ENCODE measurements at regions not wholly inside any gene's neighbourhood (a gene's known extent, or its start where the extent isn't known, plus 50 kb on each side); places are given as distances from the start of the nearest gene placed in this dataset.

DNA sequence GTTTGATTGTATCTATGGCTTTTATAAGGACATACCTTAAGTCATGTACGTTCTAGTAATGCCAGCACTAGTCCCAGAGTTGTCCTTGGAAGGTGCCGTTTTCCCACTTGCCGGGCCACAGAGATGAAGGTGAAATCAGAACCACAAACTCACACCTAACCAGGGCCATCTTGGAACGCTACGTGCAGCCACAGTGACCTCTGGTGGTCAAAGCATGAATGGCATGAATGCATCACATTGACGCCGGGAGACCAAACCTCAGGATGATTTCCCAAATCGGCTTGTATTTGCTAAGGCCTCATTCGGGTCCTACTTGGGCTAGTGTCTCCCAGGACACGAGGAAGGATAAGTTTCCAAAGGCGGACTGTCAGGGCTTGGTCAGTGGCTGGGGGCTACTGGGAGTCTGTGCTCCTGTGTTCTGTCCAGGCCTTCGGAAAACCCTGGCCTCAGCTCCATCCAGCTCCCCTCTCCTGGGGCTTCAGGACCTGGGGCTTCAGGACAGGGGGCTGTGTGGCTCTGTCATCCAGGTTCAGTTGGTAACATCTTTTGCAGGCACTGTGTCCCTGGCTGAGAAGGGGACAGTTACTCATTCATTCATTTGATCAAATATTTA, 260.5 kb downstream of the PRDM2 start:
- no peaks in the 10 kb centered on the region for H3K36me3 Mint-ChIP-seq (ENCODE audit: low read depth)
- no peaks in the 10 kb centered on the region for H3K9me3 Mint-ChIP-seq (ENCODE audit: low read depth)
- TF ChIP-seq, protein P1, sequence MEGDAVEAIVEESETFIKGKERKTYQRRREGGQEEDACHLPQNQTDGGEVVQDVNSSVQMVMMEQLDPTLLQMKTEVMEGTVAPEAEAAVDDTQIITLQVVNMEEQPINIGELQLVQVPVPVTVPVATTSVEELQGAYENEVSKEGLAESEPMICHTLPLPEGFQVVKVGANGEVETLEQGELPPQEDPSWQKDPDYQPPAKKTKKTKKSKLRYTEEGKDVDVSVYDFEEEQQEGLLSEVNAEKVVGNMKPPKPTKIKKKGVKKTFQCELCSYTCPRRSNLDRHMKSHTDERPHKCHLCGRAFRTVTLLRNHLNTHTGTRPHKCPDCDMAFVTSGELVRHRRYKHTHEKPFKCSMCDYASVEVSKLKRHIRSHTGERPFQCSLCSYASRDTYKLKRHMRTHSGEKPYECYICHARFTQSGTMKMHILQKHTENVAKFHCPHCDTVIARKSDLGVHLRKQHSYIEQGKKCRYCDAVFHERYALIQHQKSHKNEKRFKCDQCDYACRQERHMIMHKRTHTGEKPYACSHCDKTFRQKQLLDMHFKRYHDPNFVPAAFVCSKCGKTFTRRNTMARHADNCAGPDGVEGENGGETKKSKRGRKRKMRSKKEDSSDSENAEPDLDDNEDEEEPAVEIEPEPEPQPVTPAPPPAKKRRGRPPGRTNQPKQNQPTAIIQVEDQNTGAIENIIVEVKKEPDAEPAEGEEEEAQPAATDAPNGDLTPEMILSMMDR (IDR thresholded peaks at IDR 0.05), result peak; percentile 94
- no peak overlapping the region for H3K27ac Mint-ChIP-seq (ENCODE audit: unreplicated experiment)
- H3K27me3 Mint-ChIP-seq (ENCODE audit: low read depth), result peaks cover 19% of the 10 kb centered on the region
- no peak overlapping the region for H3K4me3 Mint-ChIP-seq (ENCODE audit: unreplicated experiment)
- DNase-seq (ENCODE audit: low spot score), result no peak
- no peaks in the 10 kb centered on the region for H3K4me1 Mint-ChIP-seq (ENCODE audit: low read depth)

DNA sequence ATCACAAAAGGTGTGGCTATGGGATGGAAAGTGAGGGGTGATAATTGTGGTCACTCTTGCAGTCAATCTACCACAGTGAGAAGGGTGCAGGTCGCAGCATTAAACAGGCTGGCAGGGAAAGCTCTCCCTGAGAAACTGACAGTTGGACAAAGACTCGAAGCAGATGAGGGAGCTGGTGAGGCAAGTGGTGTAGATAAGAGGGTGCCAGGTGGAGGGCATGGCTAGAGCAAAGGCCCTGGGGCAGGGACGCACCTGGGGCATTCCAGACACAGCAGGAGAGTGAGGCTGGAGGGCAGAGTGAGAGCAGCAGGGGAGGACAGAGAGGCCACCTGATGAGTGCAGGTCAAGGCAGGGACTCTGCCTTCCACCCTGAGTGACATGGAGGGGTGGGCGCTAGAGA, 264.8 kb downstream of the PRDM2 start:
- TF ChIP-seq, protein P1 (IDR thresholded peaks at IDR 0.05), result no peak
- Mint-ChIP-seq H3K36me3 (ENCODE audit: low read depth) (no peaks in the 10 kb centered on the region), H3K27ac (ENCODE audit: unreplicated experiment) (no peak overlapping the region), H3K4me1 (ENCODE audit: low read depth) (no peaks in the 10 kb centered on the region), H3K9me3 (ENCODE audit: low read depth) (no peaks in the 10 kb centered on the region), H3K27me3 (ENCODE audit: low read depth) (peaks cover 23% of the 10 kb centered on the region), H3K4me3 (ENCODE audit: unreplicated experiment) (no peak overlapping the region)
- no peak for DNase-seq (ENCODE audit: low spot score)

DNA sequence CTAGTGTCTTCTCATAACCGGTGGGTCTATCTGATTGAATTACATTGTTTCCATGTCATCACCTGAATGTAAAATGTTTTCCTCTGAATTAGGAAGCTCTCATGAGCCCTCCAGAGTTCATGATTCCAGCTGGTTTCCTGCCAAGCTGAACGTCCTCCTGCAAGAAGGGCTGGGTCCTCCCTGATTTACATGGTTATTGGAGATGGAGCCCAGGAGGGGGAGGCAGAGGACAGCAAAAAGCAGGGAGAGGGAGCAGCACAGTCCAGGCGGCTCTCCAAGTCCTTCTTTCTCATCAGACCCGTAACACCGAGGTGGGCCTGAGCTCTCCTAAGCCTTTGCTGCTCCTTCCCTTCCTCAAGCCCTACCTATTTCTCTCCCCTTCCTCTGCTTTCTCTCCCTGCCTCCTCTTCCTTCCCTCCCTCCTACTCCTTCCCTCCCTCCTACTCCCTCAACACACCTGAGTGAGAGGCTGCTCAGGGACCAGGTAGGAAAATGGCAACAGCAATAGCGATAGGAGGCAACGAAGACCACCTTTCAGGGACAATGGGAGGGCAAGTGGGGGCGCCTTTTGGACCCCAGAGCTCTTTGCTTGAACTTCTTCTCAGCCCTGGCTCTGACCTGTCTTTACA, 265.9 kb downstream of the PRDM2 start:
- H3K4me3 Mint-ChIP-seq (ENCODE audit: unreplicated experiment), result no peak overlapping the region
- TF ChIP-seq, protein P1 (IDR thresholded peaks at IDR 0.05), result peak; percentile 76
- no peak overlapping the region for H3K27ac Mint-ChIP-seq (ENCODE audit: unreplicated experiment)
- H3K9me3 Mint-ChIP-seq (ENCODE audit: low read depth), result peaks cover 8% of the 10 kb centered on the region
- no peaks in the 10 kb centered on the region for H3K36me3 Mint-ChIP-seq (ENCODE audit: low read depth)
- no peak for DNase-seq (ENCODE audit: low spot score)
- H3K4me1 Mint-ChIP-seq (ENCODE audit: low read depth), result no peaks in the 10 kb centered on the region
- peaks cover 21% of the 10 kb centered on the region for H3K27me3 Mint-ChIP-seq (ENCODE audit: low read depth)

DNA sequence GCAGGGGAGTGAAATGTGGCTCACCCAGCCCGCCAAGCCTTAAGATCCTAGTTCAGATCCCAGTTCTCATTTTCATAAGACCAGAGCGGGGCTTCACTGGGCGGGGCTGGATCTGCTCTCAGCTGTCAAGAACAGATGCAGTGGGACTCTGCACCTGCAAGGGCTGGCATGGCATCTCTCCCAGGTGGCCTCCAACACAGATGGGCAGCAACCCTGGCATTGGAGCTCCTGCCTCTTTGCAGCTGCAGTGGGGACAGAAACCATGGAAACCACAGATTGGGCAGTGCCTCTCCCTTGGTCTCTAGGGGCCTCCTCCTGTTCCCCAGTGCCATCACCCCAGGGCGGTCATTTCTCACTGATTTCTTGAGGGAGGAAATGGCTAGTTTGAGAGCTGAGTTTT, 267.7 kb downstream of the PRDM2 start:
- Mint-ChIP-seq H3K27me3 (ENCODE audit: low read depth) (peaks cover 11% of the 10 kb centered on the region), H3K36me3 (ENCODE audit: low read depth) (no peaks in the 10 kb centered on the region), H3K4me1 (ENCODE audit: low read depth) (no peaks in the 10 kb centered on the region), H3K27ac (ENCODE audit: unreplicated experiment) (no peak overlapping the region), H3K4me3 (ENCODE audit: unreplicated experiment) (no peak overlapping the region), H3K9me3 (ENCODE audit: low read depth) (peaks cover 10% of the 10 kb centered on the region)
- no peak for DNase-seq (ENCODE audit: low spot score)
- TF ChIP-seq, protein P1 (IDR thresholded peaks at IDR 0.05), result no peak

DNA sequence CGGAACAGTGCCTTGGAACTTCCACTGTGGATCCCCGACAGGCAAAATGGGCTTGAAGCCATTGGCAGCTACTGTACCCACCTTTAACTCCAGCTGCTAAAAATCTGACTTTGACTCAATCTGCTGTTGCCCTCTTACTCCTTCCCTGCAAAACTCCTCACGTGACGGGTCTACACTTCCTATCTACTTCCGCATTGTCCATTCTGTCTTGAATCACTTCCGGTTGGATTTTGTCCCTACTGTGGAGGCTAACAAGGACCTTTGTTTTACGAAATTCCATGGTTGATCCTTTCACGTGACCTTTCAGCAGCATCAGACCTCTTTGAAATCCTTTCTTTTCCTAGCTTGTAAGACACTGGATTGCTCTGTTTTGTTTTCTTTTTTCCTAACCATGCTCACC, 268.4 kb downstream of the PRDM2 start:
- no peak overlapping the region for H3K27ac Mint-ChIP-seq (ENCODE audit: unreplicated experiment)
- no peaks in the 10 kb centered on the region for H3K4me1 Mint-ChIP-seq (ENCODE audit: low read depth)
- DNase-seq (ENCODE audit: low spot score), result no peak
- H3K27me3 Mint-ChIP-seq (ENCODE audit: low read depth), result peaks cover 7% of the 10 kb centered on the region
- peaks cover 10% of the 10 kb centered on the region for H3K9me3 Mint-ChIP-seq (ENCODE audit: low read depth)
- no peaks in the 10 kb centered on the region for H3K36me3 Mint-ChIP-seq (ENCODE audit: low read depth)
- TF ChIP-seq, protein P1 (IDR thresholded peaks at IDR 0.05), result no peak
- H3K4me3 Mint-ChIP-seq (ENCODE audit: unreplicated experiment), result no peak overlapping the region

Measured in chondrocyte (in vitro differentiated cells).